ENCODE measurements at regions not wholly inside any gene's neighbourhood (a gene's known extent, or its start where the extent isn't known, plus 50 kb on each side); places are given as distances from the start of the nearest gene placed in this dataset.

- ATAC-seq (no peak), DNase-seq (no peak)
- intact Hi-C loops (cut with DNase I), result no loop called here
Observed at GRCh38 chr5:164617290-164617689, 1111.9 kb downstream of the MAT2B start.

- intact Hi-C loops (cut with DNase I), result no loop called here
- no peak for DNase-seq
- no peak for ATAC-seq
Observed at GRCh38 chr5:164627021-164627420, 1121.6 kb downstream of the MAT2B start.

GRCh38 chr5:164636456-164636855, 1131.0 kb downstream of the MAT2B start:
- DNase-seq (no peak), ATAC-seq (no peak)
- intact Hi-C loops (cut with DNase I), result no loop called here

- ATAC-seq (no peak), DNase-seq (no peak)
- intact Hi-C loops (cut with DNase I), result no loop called here
Observed at GRCh38 chr5:164637931-164638521, 1132.6 kb downstream of the MAT2B start.

- ATAC-seq (no peak), DNase-seq (no peak)
- intact Hi-C loops (cut with DNase I), result no loop called here
Observed at GRCh38 chr5:164649266-164649665, 1143.8 kb downstream of the MAT2B start.

- ATAC-seq (no peak), DNase-seq (no peak)
- intact Hi-C loops (cut with DNase I), result no loop called here
Observed at GRCh38 chr5:164650427-164650826, 1145.0 kb downstream of the MAT2B start.

- no peak for ATAC-seq
Observed at GRCh38 chr5:164651546-164652275, 1146.3 kb downstream of the MAT2B start.

GRCh38 chr5:164652276-164652660, 1146.8 kb downstream of the MAT2B start:
- intact Hi-C loops (cut with DNase I), result no loop called here
- ATAC-seq (no peak), DNase-seq (no peak)

More at GRCh38 chr5:164651546-164652275, 1146.3 kb downstream of the MAT2B start:
- intact Hi-C loops (cut with DNase I), result no loop called here
- DNase-seq, result no peak

GRCh38 chr5:164663198-164663989, 1158.0 kb downstream of the MAT2B start:
- DNase-seq (no peak), ATAC-seq (no peak)
- intact Hi-C loops (cut with DNase I), result no loop called here

GRCh38 chr5:164671640-164672039, 1166.2 kb downstream of the MAT2B start:
- ATAC-seq, result no peak
- DNase-seq, result no peak
- intact Hi-C loops (cut with DNase I), result no loop called here

GRCh38 chr5:164672205-164672604, 1166.8 kb downstream of the MAT2B start:
- DNase-seq, result no peak
- ATAC-seq, result no peak
- intact Hi-C loops (cut with DNase I), result no loop called here

- ATAC-seq (no peak), DNase-seq (no peak)
- intact Hi-C loops (cut with DNase I), result no loop called here
Observed at GRCh38 chr5:164672931-164673694, 1167.7 kb downstream of the MAT2B start.

- no peak for ATAC-seq
- intact Hi-C loops (cut with DNase I), result no loop called here
- no peak for DNase-seq
Observed at GRCh38 chr5:164679461-164679860, 1174.0 kb downstream of the MAT2B start.

GRCh38 chr5:164680216-164680615, 1174.8 kb downstream of the MAT2B start:
- intact Hi-C loops (cut with DNase I), result no loop called here
- DNase-seq, result no peak

GRCh38 chr5:164680812-164681520, 1175.5 kb downstream of the MAT2B start:
- ATAC-seq, result no peak

More at GRCh38 chr5:164680216-164680615, 1174.8 kb downstream of the MAT2B start:
- no peak for ATAC-seq

GRCh38 chr5:164687391-164687790, 1182.0 kb downstream of the MAT2B start:
- ATAC-seq (no peak), DNase-seq (no peak)
- intact Hi-C loops (cut with DNase I), result no loop called here

More at GRCh38 chr5:164680812-164681520, 1175.5 kb downstream of the MAT2B start:
- intact Hi-C loops (cut with DNase I), result no loop called here
- DNase-seq, result no peak

GRCh38 chr5:164688437-164688836, 1183.0 kb downstream of the MAT2B start:
- DNase-seq (no peak), ATAC-seq (no peak)
- intact Hi-C loops (cut with DNase I), result no loop called here

GRCh38 chr5:164708831-164709230, 1203.4 kb downstream of the MAT2B start:
- ATAC-seq (no peak), DNase-seq (no peak)
- intact Hi-C loops (cut with DNase I), result no loop called here

GRCh38 chr5:164713682-164714081, 1208.3 kb downstream of the MAT2B start:
- DNase-seq (no peak), ATAC-seq (no peak)
- intact Hi-C loops (cut with DNase I), result no loop called here

Data from left cardiac atrium (tissue), 4 donors.